Stimulated activated CD4-positive, alpha-beta T cell treated with anti-CD3 and anti-CD28 coated beads, TNF-alpha, amount 100 ng/mL, for 1 hour (primary cell): ENCODE measurements at regions not wholly inside any gene's neighbourhood (a gene's known extent, or its start where the extent isn't known, plus 50 kb on each side); places are given as distances from the start of the nearest gene placed in this dataset.
"Not testable (repeated sequence)": the region's sequence is repeated elsewhere in the genome, so short reads cannot be mapped to it uniquely, and the experiment has no call there.

Experiments
- DNase-seq, 3 donors: peaks; one replicate each; pipeline ENCODE4 v3.0.0-alpha.2; 2020; ENCODE audit warnings: low read depth in 3 of 3, low spot score in 1 of 3

- no peak for DNase-seq
Measured at GRCh38 chr16:52309446-52310416, 237.2 kb downstream of the TOX3 start.

- no peak for DNase-seq
Measured at GRCh38 chr16:52308051-52308450, 238.9 kb downstream of the TOX3 start.

GRCh38 chr16:52301026-52301425 is 245.9 kb downstream of the TOX3 start:
- no peak for DNase-seq

- no peak for DNase-seq
Measured at GRCh38 chr16:52298769-52299168, 248.2 kb downstream of the TOX3 start.

- DNase-seq = not testable (repeated sequence)
Measured at GRCh38 chr16:52296706-52297315, 250.1 kb downstream of the TOX3 start.

- DNase-seq = no peak
Measured at GRCh38 chr16:52296076-52296475, 250.9 kb downstream of the TOX3 start.

- no peak for DNase-seq
Measured at GRCh38 chr16:52294660-52295059, 252.3 kb downstream of the TOX3 start.

GRCh38 chr16:52293204-52293603 is 253.7 kb downstream of the TOX3 start:
- no peak for DNase-seq

GRCh38 chr16:52283584-52284375 is 263.2 kb downstream of the TOX3 start:
- DNase-seq = no peak

GRCh38 chr16:52283018-52283417 is 263.9 kb downstream of the TOX3 start:
- no peak for DNase-seq

GRCh38 chr16:52280086-52280485 is 266.9 kb downstream of the TOX3 start:
- DNase-seq = no peak

GRCh38 chr16:52271088-52271750 is 275.7 kb downstream of the TOX3 start:
- DNase-seq = no peak

GRCh38 chr16:52265446-52265861 is 281.5 kb downstream of the TOX3 start:
- no peak for DNase-seq

- DNase-seq = no peak
Measured at GRCh38 chr16:52257534-52257933, 289.4 kb downstream of the TOX3 start.

- no peak for DNase-seq
Measured at GRCh38 chr16:52256310-52257078, 290.4 kb downstream of the TOX3 start.

GRCh38 chr16:52254746-52255145 is 292.2 kb downstream of the TOX3 start:
- no peak for DNase-seq

- DNase-seq = no peak
Measured at GRCh38 chr16:52252680-52253079, 294.3 kb downstream of the TOX3 start.

- no peak for DNase-seq
Measured at GRCh38 chr16:52251495-52251894, 295.4 kb downstream of the TOX3 start.

- no peak for DNase-seq
Measured at GRCh38 chr16:52247737-52248136, 299.2 kb downstream of the TOX3 start.

GRCh38 chr16:52238710-52239109 is 308.2 kb downstream of the TOX3 start:
- no peak for DNase-seq
